ENCODE measurements at regions not wholly inside any gene's neighbourhood (a gene's known extent, or its start where the extent isn't known, plus 50 kb on each side); places are given as distances from the start of the nearest gene placed in this dataset.

DNA sequence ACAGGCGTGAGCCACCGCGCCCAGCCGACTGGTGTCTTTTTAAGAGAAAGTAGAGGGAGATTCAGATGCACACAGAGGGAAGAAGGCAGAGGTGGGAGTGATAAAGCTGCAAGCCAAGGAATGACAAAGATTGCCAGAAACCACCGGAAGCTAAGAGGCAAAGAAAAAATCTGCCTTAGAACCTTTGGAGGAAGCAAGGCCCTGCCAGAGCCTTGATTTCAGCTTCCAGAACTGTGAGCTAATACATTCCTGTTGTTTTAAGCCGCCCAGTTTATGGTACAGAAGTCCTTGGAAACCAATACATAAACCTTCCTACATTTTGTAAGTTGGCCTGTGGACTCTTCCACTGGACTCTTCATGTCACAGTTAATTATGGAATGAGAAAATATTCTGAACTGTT is 71.7 kb upstream of the SOX21 start:
- TF ChIP-seq, protein P1, sequence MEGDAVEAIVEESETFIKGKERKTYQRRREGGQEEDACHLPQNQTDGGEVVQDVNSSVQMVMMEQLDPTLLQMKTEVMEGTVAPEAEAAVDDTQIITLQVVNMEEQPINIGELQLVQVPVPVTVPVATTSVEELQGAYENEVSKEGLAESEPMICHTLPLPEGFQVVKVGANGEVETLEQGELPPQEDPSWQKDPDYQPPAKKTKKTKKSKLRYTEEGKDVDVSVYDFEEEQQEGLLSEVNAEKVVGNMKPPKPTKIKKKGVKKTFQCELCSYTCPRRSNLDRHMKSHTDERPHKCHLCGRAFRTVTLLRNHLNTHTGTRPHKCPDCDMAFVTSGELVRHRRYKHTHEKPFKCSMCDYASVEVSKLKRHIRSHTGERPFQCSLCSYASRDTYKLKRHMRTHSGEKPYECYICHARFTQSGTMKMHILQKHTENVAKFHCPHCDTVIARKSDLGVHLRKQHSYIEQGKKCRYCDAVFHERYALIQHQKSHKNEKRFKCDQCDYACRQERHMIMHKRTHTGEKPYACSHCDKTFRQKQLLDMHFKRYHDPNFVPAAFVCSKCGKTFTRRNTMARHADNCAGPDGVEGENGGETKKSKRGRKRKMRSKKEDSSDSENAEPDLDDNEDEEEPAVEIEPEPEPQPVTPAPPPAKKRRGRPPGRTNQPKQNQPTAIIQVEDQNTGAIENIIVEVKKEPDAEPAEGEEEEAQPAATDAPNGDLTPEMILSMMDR (IDR thresholded peaks at IDR 0.05; ENCODE audit: insufficient read depth, low read depth, low read length): no peak
- TF ChIP-seq EZH2 (IDR thresholded peaks at IDR 0.05; ENCODE audit: insufficient read depth, low read length): no peak
